ENCODE measurements at regions not wholly inside any gene's neighbourhood (a gene's known extent, or its start where the extent isn't known, plus 50 kb on each side); places are given as distances from the start of the nearest gene placed in this dataset.

- CTCF ChIA-PET, result no interaction called here
- no peak for TF ChIP-seq ZNF384 (IDR thresholded peaks at IDR 0.05)
- POLR2A ChIA-PET, result no interaction called here
- no peak for DNase-seq (ENCODE audit: extremely low spot score)
Measured at GRCh38 chr3:145963111-145963510, 197.9 kb downstream of the PLOD2 start.

GRCh38 chr3:145967043-145967442, 193.9 kb downstream of the PLOD2 start:
- TF ChIP-seq ZNF384 (IDR thresholded peaks at IDR 0.05), result no peak
- no peak for TF ChIP-seq HDGF (IDR thresholded peaks at IDR 0.05; ENCODE audit: borderline replicate concordance)
- no peak for TF ChIP-seq TARDBP (IDR thresholded peaks at IDR 0.05)
- DNase-seq (ENCODE audit: extremely low spot score), result no peak
- POLR2A ChIA-PET, result no interaction called here
- CTCF ChIA-PET, result no interaction called here

- ChIA-PET CTCF (no interaction called here), POLR2A (no interaction called here)
- DNase-seq (ENCODE audit: extremely low spot score), result no peak
- TF ChIP-seq ZNF384 (IDR thresholded peaks at IDR 0.05) (no peak), LEF1 (IDR thresholded peaks at IDR 0.05; ENCODE audit: borderline replicate concordance) (no peak), SP1 (IDR thresholded peaks at IDR 0.05) (no peak), HDGF (IDR thresholded peaks at IDR 0.05; ENCODE audit: borderline replicate concordance) (no peak), ARNT (IDR thresholded peaks at IDR 0.05) (no peak), FOXM1 (IDR thresholded peaks at IDR 0.05; ENCODE audit: borderline replicate concordance) (no peak), BHLHE40 (IDR thresholded peaks at IDR 0.05; ENCODE audit: borderline replicate concordance) (no peak), PKNOX1 (IDR thresholded peaks at IDR 0.05) (no peak), L3MBTL2 (conservative IDR thresholded peaks at IDR 0.05) (no peak), NFRKB (IDR thresholded peaks at IDR 0.05) (no peak), FOXK2 (IDR thresholded peaks at IDR 0.05) (no peak), FOXA1 (IDR thresholded peaks at IDR 0.05) (no peak), ELF4 (IDR thresholded peaks at IDR 0.05) (no peak), SUZ12 (IDR thresholded peaks at IDR 0.05) (no peak), CTBP1 (IDR thresholded peaks at IDR 0.05; ENCODE audit: borderline replicate concordance) (no peak)
Measured at GRCh38 chr3:145971186-145971585, 189.8 kb downstream of the PLOD2 start.

GRCh38 chr3:145972851-145973250, 188.1 kb downstream of the PLOD2 start:
- TF ChIP-seq HDGF (IDR thresholded peaks at IDR 0.05; ENCODE audit: borderline replicate concordance), result no peak
- no peak for TF ChIP-seq SP1 (IDR thresholded peaks at IDR 0.05)
- no peak for TF ChIP-seq NFRKB (IDR thresholded peaks at IDR 0.05)
- TF ChIP-seq BHLHE40 (IDR thresholded peaks at IDR 0.05; ENCODE audit: borderline replicate concordance), result no peak
- no peak for TF ChIP-seq ZNF384 (IDR thresholded peaks at IDR 0.05)
- TF ChIP-seq FOXA1 (IDR thresholded peaks at IDR 0.05), result no peak
- TF ChIP-seq SUZ12 (IDR thresholded peaks at IDR 0.05), result no peak
- no peak for TF ChIP-seq CTBP1 (IDR thresholded peaks at IDR 0.05; ENCODE audit: borderline replicate concordance)
- TF ChIP-seq L3MBTL2 (conservative IDR thresholded peaks at IDR 0.05), result no peak
- no peak for TF ChIP-seq FOXK2 (IDR thresholded peaks at IDR 0.05)
- TF ChIP-seq ELF4 (IDR thresholded peaks at IDR 0.05), result no peak
- TF ChIP-seq LEF1 (IDR thresholded peaks at IDR 0.05; ENCODE audit: borderline replicate concordance), result no peak
- TF ChIP-seq TARDBP (IDR thresholded peaks at IDR 0.05), result no peak
- TF ChIP-seq ARNT (IDR thresholded peaks at IDR 0.05), result no peak
- CTCF ChIA-PET, result no interaction called here
- POLR2A ChIA-PET, result no interaction called here
- no peak for DNase-seq (ENCODE audit: extremely low spot score)

GRCh38 chr3:145981056-145981455, 179.9 kb downstream of the PLOD2 start:
- POLR2A ChIA-PET, result no interaction called here
- CTCF ChIA-PET, result no interaction called here
- TF ChIP-seq LEF1 (IDR thresholded peaks at IDR 0.05; ENCODE audit: borderline replicate concordance), result no peak
- TF ChIP-seq L3MBTL2 (conservative IDR thresholded peaks at IDR 0.05), result no peak
- no peak for TF ChIP-seq NFRKB (IDR thresholded peaks at IDR 0.05)
- no peak for DNase-seq (ENCODE audit: extremely low spot score)

- no peak for DNase-seq (ENCODE audit: extremely low spot score)
- no peak for TF ChIP-seq BHLHE40 (IDR thresholded peaks at IDR 0.05; ENCODE audit: borderline replicate concordance)
- no peak for TF ChIP-seq ZNF384 (IDR thresholded peaks at IDR 0.05)
- no peak for TF ChIP-seq FOXM1 (IDR thresholded peaks at IDR 0.05; ENCODE audit: borderline replicate concordance)
- TF ChIP-seq LEF1 (IDR thresholded peaks at IDR 0.05; ENCODE audit: borderline replicate concordance), result no peak
- TF ChIP-seq TARDBP (IDR thresholded peaks at IDR 0.05), result no peak
- ChIA-PET POLR2A (no interaction called here), CTCF (no interaction called here)
Measured at GRCh38 chr3:145983101-145983500, 177.9 kb downstream of the PLOD2 start.
